ENCODE measurements at regions not wholly inside any gene's neighbourhood (a gene's known extent, or its start where the extent isn't known, plus 50 kb on each side); places are given as distances from the start of the nearest gene placed in this dataset.
"Not testable (repeated sequence)": the region's sequence is repeated elsewhere in the genome, so short reads cannot be mapped to it uniquely, and the experiment has no call there.

- no peaks in the 10 kb centered on the region for H3K36me3 ChIP-seq (ENCODE audit: low read depth)
- no peak overlapping the region for H3K4me3 ChIP-seq
- DNase-seq (no peak), ATAC-seq (no peak)
- intact Hi-C loops (cut with DNase I, micrococcal nuclease) = no loop called here
- TF ChIP-seq CTCF (IDR thresholded peaks at IDR 0.05) = no peak
- H3K4me1 ChIP-seq (ENCODE audit: low read depth) = no peaks in the 10 kb centered on the region
- H3K9me3 ChIP-seq = no peaks in the 10 kb centered on the region
Observed at GRCh38 chr1:37354876-37355650, 119.3 kb upstream of the ZC3H12A start.

GRCh38 chr1:37358992-37359391 lies 115.4 kb upstream of the ZC3H12A start:
- no peak for DNase-seq
- no peak for ATAC-seq
- no peaks in the 10 kb centered on the region for H3K9me3 ChIP-seq
- H3K36me3 ChIP-seq (ENCODE audit: low read depth) = no peaks in the 10 kb centered on the region
- no peaks in the 10 kb centered on the region for H3K4me1 ChIP-seq (ENCODE audit: low read depth)
- H3K4me3 ChIP-seq = no peak overlapping the region
- TF ChIP-seq CTCF (IDR thresholded peaks at IDR 0.05) = no peak
- intact Hi-C loops (cut with DNase I, micrococcal nuclease) = no loop called here

- DNase-seq (no peak), ATAC-seq (no peak)
- no peaks in the 10 kb centered on the region for H3K9me3 ChIP-seq
- H3K36me3 ChIP-seq (ENCODE audit: low read depth) = no peaks in the 10 kb centered on the region
- H3K4me3 ChIP-seq = no peak overlapping the region
- TF ChIP-seq CTCF (IDR thresholded peaks at IDR 0.05) = no peak
- no peaks in the 10 kb centered on the region for H3K4me1 ChIP-seq (ENCODE audit: low read depth)
- intact Hi-C loops (cut with DNase I, micrococcal nuclease) = no loop called here
Observed at GRCh38 chr1:37360011-37360410, 114.4 kb upstream of the ZC3H12A start.

- no peak for TF ChIP-seq CTCF (IDR thresholded peaks at IDR 0.05)
- ATAC-seq (no peak), DNase-seq (peak in 1 of 3 donors; percentile 3)
- no peaks in the 10 kb centered on the region for H3K4me1 ChIP-seq (ENCODE audit: low read depth)
- H3K4me3 ChIP-seq = no peak overlapping the region
- no peaks in the 10 kb centered on the region for H3K9me3 ChIP-seq
- intact Hi-C loops (cut with DNase I, micrococcal nuclease) = no loop called here
- H3K36me3 ChIP-seq (ENCODE audit: low read depth) = no peaks in the 10 kb centered on the region
Observed at GRCh38 chr1:37362594-37363385, 111.6 kb upstream of the ZC3H12A start.

- H3K4me1 ChIP-seq (ENCODE audit: low read depth) = no peaks in the 10 kb centered on the region
- no peaks in the 10 kb centered on the region for H3K9me3 ChIP-seq
- DNase-seq = no peak
- no peaks in the 10 kb centered on the region for H3K36me3 ChIP-seq (ENCODE audit: low read depth)
- no peak for TF ChIP-seq CTCF (IDR thresholded peaks at IDR 0.05)
- intact Hi-C loops (cut with DNase I, micrococcal nuclease) = no loop called here
- no peak overlapping the region for H3K4me3 ChIP-seq
- no peak for ATAC-seq
Observed at GRCh38 chr1:37363535-37363934, 110.8 kb upstream of the ZC3H12A start.

GRCh38 chr1:37368665-37369315 lies 105.6 kb upstream of the ZC3H12A start:
- intact Hi-C loops (cut with DNase I, micrococcal nuclease); DNase-seq; H3K36me3 ChIP-seq (ENCODE audit: low read depth); ATAC-seq; H3K4me1 ChIP-seq (ENCODE audit: low read depth); H3K9me3 ChIP-seq; H3K4me3 ChIP-seq: not testable (repeated sequence)

Measured in mucosa of descending colon (tissue), 3 donors.